GM18951 (cell line): ENCODE measurements at regions not wholly inside any gene's neighbourhood (a gene's known extent, or its start where the extent isn't known, plus 50 kb on each side); places are given as distances from the start of the nearest gene placed in this dataset.

Experiments
- POLR2A ChIP-seq: IDR thresholded peaks from 4 replicates; pipeline ENCODE4 v1.6.1; 2011; ENCODE audit warnings: mild to moderate bottlenecking; ENCODE audit not compliant: insufficient read length, insufficient read depth; ENCODE audit errors: extremely low read depth
- in situ Hi-C: fragments of 300-500 bp; cut with MboI; formaldehyde crosslinking; loops from one replicate; pipeline ENCODE4 v1.12.0; 2022; ENCODE audit warnings: low sequenced_read_pairs, mixed read lengths, inconsistent platforms; ENCODE audit not compliant: unreplicated experiment

DNA sequence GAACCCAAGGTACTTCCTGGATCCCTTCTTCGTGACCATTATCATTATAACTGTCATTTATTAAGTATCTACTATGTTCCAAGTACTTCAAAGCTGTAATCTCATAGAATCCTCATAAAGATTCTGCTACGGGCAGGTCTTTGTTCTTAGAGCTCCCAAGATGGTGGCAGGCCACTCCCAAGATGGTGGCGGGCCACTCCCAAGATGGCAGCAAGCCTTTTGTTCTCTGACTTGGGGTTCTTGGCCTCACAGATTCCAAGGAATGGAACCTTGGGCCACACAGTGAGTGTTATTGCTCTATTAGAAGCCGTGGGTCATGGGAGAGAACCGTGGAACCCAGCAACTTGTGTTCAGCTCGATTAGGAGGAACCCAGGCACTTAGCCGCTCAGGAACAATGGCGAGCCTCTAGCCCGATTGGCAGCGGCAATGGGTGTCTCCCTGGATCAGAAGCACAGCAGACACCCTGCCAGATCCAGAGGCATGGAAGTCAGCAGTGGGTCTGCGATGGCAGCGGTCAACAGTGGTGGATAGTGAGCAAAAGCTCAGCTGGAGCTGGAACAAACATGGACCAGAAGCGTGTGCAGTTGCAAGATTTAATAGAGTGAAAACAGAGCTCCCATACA, 193.7 kb upstream of the BTG1 start:
- no peak for TF ChIP-seq POLR2A
- in situ Hi-C loops: no loop called here

DNA sequence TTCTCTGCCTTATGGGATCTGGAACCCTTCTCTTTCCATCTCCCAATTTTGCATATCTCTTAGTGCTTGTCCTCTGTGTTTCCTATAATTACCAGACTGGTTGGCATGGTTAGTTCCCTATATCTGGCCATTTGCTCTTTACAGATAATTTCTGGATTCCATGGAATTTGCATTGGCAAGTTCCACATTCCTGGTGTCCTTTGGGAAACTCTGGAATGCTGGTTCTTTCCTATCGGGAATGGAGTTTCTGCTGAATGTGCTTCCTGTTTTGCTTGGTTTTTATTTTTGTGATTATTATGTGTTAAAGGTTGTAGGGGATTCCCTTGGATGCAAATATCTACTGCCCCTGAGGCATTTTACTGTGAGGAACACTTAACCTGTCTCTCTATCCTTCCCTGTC, 193.0 kb upstream of the BTG1 start:
- in situ Hi-C loops: no loop called here
- no peak for TF ChIP-seq POLR2A

DNA sequence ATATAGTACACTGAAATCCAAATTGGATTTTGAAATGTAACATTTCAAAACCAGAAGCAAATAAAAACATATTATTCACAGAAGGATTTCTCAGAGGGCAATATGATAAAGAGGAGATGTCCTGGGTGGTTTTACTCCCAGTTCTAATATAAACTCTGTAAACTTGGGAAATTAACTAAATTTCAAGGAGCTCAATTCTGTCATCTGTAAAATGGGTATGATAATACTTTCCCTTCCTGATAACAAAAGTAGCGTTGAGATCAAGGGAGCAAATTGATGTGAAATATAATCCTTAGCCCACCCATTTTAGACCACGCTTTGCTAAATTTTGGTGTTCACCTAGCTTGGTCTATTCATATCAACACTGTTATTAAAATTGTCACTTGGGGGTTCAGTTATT, 192.5 kb upstream of the BTG1 start:
- in situ Hi-C loops: no loop called here
- TF ChIP-seq POLR2A: no peak

DNA sequence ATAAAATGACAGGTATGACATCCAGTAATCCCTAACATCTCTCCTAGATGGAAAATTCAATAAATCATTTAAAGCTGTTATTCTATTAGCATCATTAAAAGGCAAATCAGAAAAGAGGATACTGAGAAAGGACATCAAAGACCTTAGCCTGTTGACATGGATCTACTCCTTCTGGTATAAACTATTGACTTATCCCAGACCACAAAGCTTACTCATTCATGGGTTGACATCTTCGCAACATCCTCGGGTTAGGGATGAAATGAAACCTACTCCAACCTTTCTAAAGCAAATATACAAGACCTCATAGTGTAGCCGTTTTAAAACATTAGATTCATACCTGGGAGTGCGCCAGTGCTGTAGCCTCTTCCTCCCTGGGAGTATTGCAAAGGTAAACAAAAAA, 191.5 kb upstream of the BTG1 start:
- no peak for TF ChIP-seq POLR2A
- in situ Hi-C loops: no loop called here

DNA sequence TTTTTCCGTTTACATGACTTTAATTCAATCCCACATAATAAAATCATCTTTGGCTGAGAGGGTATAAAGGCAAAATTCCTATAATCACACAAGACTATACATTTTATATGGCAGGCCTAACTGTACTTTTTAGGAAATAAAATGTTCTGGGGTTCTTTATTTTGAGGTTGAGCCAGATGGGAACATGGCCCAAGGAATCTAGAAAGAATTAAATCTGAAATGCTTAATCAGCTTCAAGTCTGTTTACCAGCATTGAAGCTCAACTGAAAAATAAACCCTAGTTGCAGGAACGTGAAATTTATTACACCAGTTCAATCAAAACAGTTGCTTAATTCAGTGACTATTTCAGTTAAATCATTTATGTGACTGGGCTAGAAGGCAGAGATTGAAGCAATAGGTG, 191.0 kb upstream of the BTG1 start:
- TF ChIP-seq POLR2A: no peak
- in situ Hi-C loops: no loop called here

DNA sequence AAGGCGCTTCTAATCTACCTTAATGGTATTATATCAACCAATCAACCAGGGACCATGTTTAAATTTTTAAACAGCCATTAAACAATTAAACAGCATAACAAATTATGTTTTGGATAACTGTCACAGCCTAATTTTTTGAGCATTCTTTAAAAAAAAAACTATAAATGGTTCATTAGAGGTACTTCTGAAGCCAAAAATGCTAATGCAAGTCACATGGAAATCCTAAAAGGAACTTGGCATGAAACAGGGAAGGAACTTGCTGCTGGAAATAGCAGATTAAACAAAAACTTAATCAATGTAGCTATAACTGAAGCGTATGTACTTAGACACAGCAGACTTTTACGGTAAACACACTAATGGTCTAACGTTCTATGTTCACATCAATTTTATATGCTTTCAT, 190.2 kb upstream of the BTG1 start:
- TF ChIP-seq POLR2A: no peak
- in situ Hi-C loops: no loop called here

DNA sequence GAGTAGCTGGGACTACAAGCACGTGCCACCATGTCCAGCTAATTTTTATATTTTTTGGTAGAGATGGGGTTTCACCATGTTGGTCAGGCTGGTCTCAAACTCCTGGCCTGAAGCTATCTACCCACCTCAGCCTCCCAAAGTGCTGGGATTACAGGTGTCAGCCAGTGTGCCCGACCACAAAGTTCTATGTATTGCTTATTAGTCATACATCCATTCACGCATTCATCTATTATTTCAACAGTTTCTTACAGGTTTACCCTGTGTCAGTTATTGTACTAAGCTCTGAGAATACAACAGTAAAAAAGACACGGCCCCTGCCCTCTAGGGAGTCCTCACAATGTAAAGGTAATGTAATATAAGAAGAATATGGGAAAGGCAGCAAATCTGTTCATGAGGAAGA, 188.9 kb upstream of the BTG1 start:
- no peak for TF ChIP-seq POLR2A
- in situ Hi-C loops: no loop called here

DNA sequence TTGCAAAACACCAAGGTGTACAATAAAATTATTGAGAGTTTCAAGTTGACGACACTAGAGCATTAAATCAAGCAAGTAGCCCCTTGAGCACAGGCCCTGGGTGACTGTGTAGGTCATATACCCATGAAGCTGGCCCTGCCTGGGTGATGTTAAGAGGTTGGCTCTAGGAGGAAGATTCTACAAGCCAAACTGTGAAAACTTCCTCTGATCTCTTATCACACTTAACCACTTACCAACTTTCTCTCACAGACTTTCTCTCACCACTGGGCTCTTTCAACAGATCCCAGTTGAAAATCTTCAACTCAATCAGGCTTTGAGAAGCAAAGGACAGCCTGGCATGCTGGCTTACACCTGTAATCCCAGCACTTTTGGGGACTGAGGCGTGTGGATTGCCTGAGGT, 186.9 kb upstream of the BTG1 start:
- in situ Hi-C loops: no loop called here
- no peak for TF ChIP-seq POLR2A

DNA sequence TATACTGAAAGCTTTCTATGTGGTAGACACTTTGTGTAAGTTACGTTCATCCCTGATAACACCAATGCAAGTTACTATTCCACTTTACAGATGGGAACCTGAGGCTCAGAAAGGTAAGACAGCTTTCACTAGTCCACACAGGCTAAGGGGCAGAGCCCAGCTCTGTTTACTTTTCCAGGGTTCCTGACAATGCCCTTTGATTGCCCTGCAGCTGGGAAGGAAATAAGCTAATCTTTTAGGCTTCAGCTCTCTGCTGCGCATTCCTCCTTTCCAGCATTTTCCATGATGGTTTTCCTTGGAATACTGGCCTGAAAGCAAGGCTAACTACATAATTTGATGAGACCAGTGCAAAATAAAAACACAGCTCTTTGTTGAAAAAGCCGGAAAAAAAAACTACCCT, 185.7 kb upstream of the BTG1 start:
- in situ Hi-C loops: no loop called here
- no peak for TF ChIP-seq POLR2A

DNA sequence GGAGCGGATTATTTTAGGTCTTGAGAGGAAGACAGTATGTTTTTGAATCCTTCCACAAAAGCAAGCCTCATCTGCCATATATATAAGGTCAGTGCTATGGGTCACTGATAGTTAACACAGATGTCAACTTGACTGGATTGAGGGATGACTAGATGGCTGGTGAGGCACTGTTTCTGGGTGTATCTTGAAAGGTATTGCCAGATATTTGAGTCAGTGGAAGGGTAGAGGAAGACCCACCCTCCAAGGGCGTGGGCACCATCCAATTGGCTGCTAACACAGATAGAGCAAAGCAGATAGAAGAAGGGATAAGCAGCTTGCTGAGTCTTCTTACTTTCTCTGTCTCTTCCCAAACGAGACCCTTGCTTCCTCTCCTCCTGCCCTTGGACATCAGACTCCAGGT, 185.0 kb upstream of the BTG1 start:
- TF ChIP-seq POLR2A: no peak
- in situ Hi-C loops: no loop called here

DNA sequence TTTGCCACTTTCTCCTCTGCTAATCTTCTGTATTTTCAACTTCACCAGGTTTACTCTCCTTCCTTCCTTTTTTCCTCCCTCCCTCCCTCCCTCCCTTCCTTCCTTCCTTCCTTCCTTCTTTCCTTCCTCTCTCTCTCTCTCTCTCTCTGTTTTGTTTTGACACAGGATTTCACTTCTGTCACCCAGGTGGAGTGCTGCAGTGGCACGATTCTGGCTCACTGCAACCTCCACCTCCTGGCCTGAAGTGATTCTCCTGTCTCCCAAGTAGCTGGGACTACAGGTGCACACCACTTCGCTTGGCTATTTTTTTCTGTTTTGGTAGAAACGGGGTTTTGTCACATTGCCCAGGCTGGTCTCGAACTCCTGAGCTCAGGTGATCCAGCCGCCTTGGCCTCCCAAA, 181.2 kb upstream of the BTG1 start:
- no peak for TF ChIP-seq POLR2A
- in situ Hi-C loops: no loop called here

DNA sequence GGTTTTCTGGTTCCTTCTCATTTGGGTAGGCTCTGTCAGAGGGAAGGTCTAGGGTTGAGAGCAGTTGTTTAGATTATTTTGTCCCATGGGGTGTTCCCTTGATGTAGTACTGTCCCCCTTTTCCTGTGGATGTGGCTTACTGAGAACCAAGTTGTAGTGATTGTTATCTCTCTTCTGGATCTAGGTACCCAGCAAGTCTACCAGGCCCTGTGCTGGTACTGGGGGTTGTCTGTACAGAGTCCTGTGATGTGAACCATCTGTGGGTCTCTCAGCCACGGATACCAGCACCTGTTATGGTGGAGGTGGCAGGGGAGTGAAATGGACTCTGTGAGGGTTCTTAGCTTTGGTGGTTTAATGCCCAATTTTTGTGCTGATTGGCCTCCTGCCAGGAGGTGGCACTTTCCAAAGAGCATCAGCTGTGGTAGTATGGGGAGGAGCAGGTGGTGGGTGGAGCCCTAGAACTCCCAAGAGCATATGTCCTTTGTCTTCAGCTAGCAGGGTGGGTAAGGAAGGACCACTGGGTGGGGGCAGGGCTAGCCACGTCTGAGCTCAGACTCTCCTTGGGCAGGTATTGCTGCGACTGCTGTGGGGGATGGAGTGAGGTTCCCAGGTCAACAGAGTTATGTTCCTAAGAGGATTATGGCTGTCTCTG, 179.3 kb upstream of the BTG1 start:
- TF ChIP-seq POLR2A: no peak
- in situ Hi-C loops: no loop called here

DNA sequence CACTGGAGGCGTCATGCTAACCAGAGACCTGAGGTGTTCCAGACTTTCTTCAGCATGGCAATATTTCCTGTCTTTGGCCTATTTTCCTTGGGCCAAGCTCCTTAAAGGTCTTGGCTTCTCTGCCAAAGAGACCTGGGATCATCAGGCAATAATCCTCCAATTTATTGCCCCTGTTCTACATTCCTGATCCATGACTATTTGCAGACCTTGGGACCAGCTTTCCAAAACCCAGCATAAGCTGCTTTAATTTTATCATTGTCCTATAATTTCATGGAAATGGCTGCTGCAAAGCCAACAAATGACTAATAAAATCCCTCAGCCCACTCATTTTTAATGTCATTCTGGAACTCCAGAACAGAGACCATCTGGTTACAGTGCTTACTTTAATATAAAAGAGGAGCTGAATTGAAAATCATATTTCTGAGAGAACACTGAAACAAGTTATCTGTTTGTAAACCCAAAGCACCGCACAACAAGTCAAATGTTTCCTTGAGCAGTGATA, 166.9 kb upstream of the BTG1 start:
- in situ Hi-C loops: no loop called here
- no peak for TF ChIP-seq POLR2A

DNA sequence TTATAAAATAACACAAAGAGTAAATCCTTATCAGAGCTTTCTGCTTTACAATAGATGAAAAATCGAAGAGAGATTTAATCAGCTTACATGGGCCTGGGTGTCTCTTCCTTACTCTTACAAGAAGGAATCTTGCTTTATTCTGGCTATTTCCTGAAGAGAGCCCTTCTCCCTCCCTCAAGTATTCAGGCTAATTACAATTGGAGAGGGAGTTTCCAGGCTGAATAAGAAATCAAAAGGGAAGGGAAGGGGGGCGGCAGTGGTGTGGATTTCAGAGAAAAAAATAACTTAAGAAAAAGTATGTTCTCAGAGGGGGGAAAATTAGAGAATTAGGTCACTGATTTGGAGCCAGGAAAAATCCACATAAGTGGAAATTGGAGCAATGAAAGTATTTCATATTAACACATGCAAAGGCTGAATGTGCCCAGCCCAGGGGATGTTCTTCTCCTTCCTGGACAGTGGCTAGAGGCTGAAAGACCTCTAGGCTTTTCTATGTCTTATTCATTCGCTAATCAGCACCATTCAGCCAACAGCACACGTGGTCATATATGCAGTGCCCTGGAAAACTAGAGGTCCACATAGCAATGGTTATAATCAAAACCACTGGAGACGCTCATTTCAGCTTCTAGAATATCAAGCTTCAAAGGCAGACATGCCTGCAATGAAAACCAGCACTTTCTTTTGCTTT, 158.9 kb upstream of the BTG1 start:
- no peak for TF ChIP-seq POLR2A
- in situ Hi-C loops: no loop called here
